Activated CD4-positive, alpha-beta T cell treated with anti-CD3 and anti-CD28 coated beads, Interleukin-2, amount 10 ng/mL, durations not matched to agents 24 days and 14 days (primary cell): ENCODE measurements at regions not wholly inside any gene's neighbourhood (a gene's known extent, or its start where the extent isn't known, plus 50 kb on each side); places are given as distances from the start of the nearest gene placed in this dataset.

Experiments used
- DNase-seq: peaks from one replicate; pipeline ENCODE4 v3.0.0; 2022
- H3K27ac Mint-ChIP-seq: one replicate; pipeline ENCODE4 v1.8.0; 2022; ENCODE audit warnings: mild to moderate bottlenecking, mixed read lengths
- H3K27me3 Mint-ChIP-seq: one replicate; pipeline ENCODE4 v1.8.0; 2022; ENCODE audit warnings: mixed read lengths
- H3K36me3 Mint-ChIP-seq: one replicate; pipeline ENCODE4 v1.8.0; 2022; ENCODE audit warnings: low read depth, mild to moderate bottlenecking, mixed read lengths
- H3K4me1 Mint-ChIP-seq: one replicate; pipeline ENCODE4 v1.8.0; 2021; ENCODE audit warnings: mixed read lengths
- H3K4me3 Mint-ChIP-seq: one replicate; pipeline ENCODE4 v1.8.0; 2022; ENCODE audit warnings: mild to moderate bottlenecking, moderate library complexity, mixed read lengths
- H3K9me3 Mint-ChIP-seq: one replicate; pipeline ENCODE4 v1.8.0; 2021; ENCODE audit warnings: mixed read lengths
- intact Hi-C: fragments of 100-400 bp; cut with micrococcal nuclease; formaldehyde crosslinking; loops from one replicate; pipeline ENCODE4 v1.15.1; 2023

DNA sequence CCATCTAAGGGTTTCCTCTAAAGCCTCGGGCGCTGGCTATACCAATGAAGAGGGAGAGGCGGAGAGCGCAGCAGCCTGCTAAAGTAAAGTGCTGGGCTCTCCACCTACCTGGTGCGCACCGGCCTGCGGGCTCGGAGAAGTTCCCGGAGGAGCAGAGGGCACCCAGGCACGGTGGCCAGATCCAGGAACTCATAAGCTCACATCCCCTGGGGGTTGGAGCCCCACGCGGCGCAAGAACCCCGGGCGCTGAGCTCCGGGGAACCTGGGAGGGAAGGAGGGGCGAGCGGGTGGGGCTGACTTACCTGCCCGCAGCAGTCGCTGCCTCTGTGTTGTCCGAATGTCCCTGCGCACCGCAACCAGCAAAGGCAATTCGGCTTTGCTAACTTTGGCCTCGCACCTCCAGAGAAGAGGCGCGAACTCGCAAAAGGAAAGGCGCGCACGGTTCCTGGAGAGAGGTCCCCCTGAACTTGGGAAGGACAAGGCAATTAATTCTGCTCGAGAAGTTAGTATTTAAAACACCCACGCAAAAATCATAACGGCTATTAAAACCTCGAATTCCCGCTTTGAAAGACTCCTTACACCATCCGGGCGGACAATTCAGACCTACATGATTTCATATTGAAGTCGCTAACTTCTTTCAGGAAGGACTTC is 127.6 kb upstream of the C11orf58 start:
- Mint-ChIP-seq H3K4me3 (no peak overlapping the region), H3K4me1 (peaks cover 24% of the 10 kb centered on the region), H3K27ac (no peak overlapping the region), H3K36me3 (peaks cover 6% of the 10 kb centered on the region), H3K9me3 (peaks cover 6% of the 10 kb centered on the region), H3K27me3 (peaks cover 53% of the 10 kb centered on the region)
- intact Hi-C loops, result loop anchor here (5.0 to 10.0 kb wide), 2 partner anchors 786 to 1111 kb away; no protein-coding TSS in a partner anchor
- DNase-seq, result no peak

DNA sequence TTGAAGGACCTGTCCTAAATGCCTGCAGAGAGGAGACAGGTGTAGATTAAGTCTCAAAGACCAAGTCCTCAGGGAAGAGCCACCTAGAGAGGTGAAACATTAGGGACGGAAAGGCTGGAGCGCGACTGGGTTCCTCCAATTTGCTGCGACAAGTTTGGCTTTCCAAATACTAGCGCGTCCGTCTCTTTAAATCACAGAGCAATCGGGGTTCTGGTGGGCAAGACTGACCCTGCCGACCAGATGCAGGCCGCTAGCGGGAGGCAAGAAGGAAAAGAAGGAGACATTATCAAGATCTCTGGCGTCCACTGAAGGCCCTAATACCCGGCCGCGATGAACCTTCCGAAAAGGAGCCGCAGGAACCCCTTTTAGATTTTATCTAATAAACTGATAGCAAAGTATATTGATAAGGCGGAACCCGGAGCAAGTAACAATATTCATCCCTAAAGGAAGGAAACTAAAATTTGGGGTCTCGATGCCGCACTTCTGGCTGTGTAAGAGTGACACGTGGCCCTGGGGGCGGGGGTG is 128.2 kb upstream of the C11orf58 start:
- H3K4me1 Mint-ChIP-seq, result peaks cover 26% of the 10 kb centered on the region
- peaks cover 6% of the 10 kb centered on the region for H3K9me3 Mint-ChIP-seq
- DNase-seq, result no peak

DNA sequence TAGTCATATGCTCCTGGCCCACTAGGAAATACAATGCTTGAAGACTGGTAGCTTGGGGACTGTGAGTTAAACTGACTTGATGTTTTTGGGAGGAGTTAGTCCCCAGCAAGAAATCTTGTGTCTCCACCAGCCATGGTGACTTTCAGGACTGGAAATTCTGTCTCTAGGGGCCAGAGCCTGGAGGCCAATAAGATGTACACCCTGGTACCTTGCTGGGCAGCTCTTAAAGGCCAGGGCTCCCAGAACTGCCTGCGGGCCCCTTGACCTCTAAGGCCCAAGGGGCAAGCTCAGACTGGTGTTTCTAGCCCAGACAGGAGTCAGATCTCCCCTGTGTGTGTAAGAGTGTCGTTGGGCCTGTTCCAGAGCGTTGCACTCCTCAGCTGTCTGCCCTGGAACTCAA is 128.7 kb upstream of the C11orf58 start:
- peaks cover 27% of the 10 kb centered on the region for H3K4me1 Mint-ChIP-seq
- intact Hi-C loops, result loop anchor here (5.0 to 10.0 kb wide), 3 partner anchors 785 to 1637 kb away; partner anchors contain the start of gene CALCA
- H3K36me3 Mint-ChIP-seq, result peaks cover 6% of the 10 kb centered on the region
- H3K9me3 Mint-ChIP-seq, result peaks cover 6% of the 10 kb centered on the region
- H3K27ac Mint-ChIP-seq, result no peak overlapping the region
- no peak overlapping the region for H3K4me3 Mint-ChIP-seq
- H3K27me3 Mint-ChIP-seq, result peaks cover 54% of the 10 kb centered on the region
- no peak for DNase-seq

More for the DNA sequence above, 128.2 kb upstream of the C11orf58 start:
- H3K27ac Mint-ChIP-seq, result no peak overlapping the region
- intact Hi-C loops, result loop anchor here (5.0 to 10.0 kb wide), 2 partner anchors 785 to 1112 kb away; no protein-coding TSS in a partner anchor
- peaks cover 56% of the 10 kb centered on the region for H3K27me3 Mint-ChIP-seq
- H3K36me3 Mint-ChIP-seq, result peaks cover 6% of the 10 kb centered on the region
- no peak overlapping the region for H3K4me3 Mint-ChIP-seq

DNA sequence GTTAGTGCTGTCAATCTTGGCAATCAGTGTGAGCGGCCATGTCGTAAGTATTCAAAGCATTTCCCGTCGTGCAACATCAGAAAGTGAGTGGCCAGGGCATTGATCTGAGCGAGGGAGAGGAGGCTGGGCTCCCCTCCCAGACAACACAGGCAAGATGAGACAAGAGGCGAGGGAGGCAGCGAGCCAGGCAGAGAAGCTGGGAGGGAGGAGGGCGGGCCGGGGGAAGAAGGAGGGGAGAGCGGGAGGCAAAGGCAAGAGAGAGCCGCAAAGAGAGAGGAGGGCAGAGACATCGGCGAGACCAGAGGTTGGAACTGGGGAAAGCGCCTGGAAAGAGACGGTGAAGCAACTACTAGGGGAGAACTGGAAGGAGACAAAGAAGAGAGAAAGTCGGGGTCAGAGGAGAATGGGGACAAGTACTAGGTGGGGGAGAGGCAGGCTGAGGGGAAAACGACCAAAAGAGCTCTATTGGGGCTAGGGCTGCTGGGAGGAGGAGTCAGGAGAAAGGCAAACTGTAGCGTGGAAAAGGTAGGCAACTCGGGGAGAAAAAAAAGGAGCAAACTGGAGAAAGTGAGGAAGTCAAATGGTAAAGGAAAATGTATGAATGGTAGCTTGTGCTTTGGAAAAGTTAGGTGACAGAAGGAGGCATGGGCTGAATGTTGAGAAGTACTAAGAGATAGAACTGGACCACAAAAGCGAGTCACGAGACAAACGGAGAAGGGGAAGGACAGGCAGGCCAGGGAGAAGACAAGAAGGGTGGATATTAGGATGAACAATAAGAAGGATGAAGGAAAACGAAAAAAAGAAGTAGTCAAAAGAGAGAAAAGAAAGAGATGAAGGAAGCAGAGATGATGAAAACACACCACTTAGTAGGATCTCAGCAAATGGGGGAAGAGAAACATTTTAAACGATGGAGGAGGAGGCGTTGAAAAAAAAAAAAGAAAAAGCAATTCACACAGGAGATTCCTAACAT is 130.5 kb upstream of the C11orf58 start:
- DNase-seq, result no peak
- intact Hi-C loops, result loop anchor here (5.0 kb wide), 1 partner anchor 1636 kb away; the partner anchor contains the start of gene CALCA
- H3K9me3 Mint-ChIP-seq, result peaks cover 6% of the 10 kb centered on the region
- H3K36me3 Mint-ChIP-seq, result peaks cover 8% of the 10 kb centered on the region
- H3K27me3 Mint-ChIP-seq, result peaks cover 57% of the 10 kb centered on the region
- H3K4me1 Mint-ChIP-seq, result peaks cover 16% of the 10 kb centered on the region
- no peak overlapping the region for H3K27ac Mint-ChIP-seq
- H3K4me3 Mint-ChIP-seq, result no peak overlapping the region

DNA sequence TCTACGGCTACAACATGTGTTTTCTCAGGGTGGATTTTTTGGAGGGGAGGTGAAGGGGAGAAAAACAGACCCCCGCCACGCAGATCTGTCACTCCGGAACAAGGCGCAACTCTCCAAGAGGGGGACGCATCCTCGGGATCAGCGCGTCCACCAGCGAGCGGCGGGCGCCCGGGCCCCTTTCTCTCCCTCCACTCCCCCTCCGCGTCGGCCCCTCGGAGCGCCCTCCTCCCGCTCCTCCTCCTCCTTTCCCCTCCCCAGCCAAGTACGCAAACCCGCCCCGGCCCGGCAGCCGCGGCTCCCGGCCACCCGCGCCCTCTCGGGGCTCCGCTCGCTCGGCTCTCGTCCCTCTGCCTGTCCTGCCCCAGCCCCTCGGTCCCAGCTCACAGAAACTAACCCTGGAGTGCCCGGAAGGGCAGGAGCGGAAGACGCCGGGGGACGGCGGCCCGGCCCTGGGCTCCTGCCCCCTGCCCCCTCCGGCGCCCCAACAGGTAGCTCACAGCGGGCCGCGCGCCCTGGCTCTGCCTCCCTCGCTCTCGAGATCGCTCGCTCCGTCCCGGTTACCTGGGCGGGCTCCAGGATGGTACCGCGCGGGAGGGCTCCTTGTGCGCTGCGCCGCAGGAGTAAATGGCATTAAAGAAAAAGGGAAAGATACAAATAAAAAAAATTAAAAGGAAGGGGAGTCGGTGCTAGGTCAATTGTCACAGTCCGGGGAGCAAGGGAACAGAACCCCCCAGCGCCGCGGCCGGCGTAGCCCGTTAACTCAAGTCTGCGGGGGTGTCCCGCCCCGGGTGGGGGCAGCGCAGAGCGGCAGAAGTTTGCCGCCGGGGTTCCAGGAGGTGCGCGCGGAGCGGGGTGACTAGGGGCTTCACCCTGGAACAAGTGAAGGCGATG is 131.4 kb upstream of the C11orf58 start:
- Mint-ChIP-seq H3K9me3 (peaks cover 6% of the 10 kb centered on the region), H3K27ac (peak overlapping the region; percentile 67), H3K4me3 (peak overlapping the region; percentile 74), H3K4me1 (peaks cover 12% of the 10 kb centered on the region), H3K27me3 (peaks cover 56% of the 10 kb centered on the region), H3K36me3 (peaks cover 8% of the 10 kb centered on the region)
- intact Hi-C loops, result loop anchor here (1.0 to 5.0 kb wide), 2 partner anchors 957 to 1635 kb away; partner anchors contain the start of gene CALCA
- DNase-seq, result peak; percentile 56

DNA sequence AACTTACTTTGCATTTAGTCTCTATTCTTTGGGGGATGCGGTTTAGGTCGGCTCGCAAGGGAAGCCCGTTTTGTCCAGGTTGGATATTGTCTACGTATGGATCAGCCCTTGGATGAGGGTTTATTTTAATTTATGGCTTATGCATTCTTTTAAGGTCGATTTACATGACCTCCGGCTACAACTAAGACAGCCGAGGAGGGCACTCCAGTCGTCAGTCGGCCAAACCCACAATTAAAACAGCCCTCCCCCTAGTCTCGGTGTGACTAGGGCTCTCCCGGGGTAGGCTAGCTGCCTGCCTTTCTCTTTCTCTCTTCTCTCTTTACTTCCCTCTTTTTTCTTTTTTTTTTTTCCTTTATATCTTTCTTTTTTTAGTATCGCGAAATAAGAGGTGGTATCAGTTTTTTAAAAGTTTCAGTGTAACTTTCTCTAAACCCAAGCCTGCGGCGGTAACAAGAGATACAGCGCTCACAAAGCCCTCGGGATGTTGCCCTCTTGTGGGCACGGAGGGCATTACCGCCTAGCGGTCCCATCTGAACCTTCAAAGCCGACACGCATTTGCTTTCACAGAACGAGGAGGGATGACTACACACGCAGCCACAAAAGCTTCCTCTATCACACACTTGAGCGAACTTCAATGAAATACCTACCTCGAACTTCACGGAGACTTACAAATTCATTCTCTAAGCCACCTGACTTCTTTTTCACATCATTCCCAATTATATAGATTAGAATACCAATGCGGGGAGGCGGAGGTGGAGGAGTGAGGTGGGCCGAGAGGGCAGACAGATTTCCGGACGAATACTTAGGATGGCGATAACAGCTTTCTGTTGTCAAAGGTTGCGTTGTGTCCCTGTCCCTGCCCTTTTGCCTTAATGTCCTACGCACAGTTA is 132.3 kb upstream of the C11orf58 start:
- H3K9me3 Mint-ChIP-seq, result peaks cover 6% of the 10 kb centered on the region
- peaks cover 49% of the 10 kb centered on the region for H3K27me3 Mint-ChIP-seq
- H3K36me3 Mint-ChIP-seq, result peaks cover 8% of the 10 kb centered on the region
- peaks cover 12% of the 10 kb centered on the region for H3K4me1 Mint-ChIP-seq
- peak overlapping the region; percentile 74 for H3K4me3 Mint-ChIP-seq
- intact Hi-C loops, result loop anchor here (1.0 to 5.0 kb wide), 2 partner anchors 956 to 1634 kb away; partner anchors contain the start of gene CALCA
- peak overlapping the region; percentile 67 for H3K27ac Mint-ChIP-seq
- peak; percentile 95 for DNase-seq

DNA sequence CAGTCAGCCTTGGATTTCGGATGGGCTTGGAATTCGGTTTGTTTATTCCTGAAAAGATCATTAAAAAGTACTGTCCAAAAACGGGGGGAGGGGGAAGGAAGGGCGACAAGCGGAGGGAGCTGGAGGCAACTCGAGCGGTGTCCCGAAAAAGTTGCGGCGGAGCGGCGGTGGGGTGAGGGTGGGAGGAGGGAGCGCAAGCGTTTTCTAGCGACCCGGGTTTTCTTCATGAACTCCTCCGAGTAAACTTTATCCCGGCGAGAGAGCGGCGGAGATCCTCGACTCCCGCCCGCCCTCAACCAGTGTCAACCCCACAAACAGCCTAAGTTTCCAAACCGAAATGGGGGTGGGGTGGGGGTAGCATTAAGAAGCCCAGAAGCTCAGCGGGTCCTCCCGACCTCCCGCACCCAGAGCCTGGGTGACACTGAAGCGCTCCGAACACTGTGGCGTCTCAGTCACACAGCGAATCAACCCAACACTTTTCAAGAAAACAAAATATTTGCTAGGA is 133.0 kb upstream of the C11orf58 start:
- Mint-ChIP-seq H3K9me3 (peaks cover 6% of the 10 kb centered on the region), H3K27ac (no peak overlapping the region), H3K4me3 (peak overlapping the region; percentile 23)

DNA sequence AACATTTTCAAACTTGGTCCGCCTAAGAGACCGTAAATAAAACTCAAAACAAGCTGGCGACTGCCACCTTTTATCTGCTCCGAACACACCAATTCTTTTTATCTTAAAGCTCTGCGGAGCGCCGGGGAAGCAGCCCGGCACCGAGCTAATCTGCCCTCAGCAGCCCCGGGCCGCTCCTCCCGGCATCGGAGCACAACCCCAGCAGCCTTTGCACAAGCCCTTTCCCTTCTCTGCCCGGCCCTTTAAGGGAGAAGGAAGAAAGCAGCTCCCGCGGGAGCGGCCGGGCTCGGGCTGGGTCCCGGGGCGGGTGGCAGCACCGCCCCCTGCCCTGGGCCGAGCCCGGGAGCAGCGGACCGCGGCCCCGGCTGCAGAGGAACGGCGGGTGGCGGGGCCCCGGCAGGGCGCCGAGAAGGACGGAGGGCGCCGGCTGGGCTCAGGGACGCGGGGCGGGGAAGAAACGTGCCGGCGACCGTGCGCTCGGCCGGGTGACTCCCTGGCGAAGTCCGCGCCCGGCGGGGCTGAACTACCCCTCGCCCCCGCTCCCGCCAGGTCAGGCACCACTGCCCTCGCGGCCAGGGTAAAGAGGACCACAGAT is 133.6 kb upstream of the C11orf58 start:
- intact Hi-C loops, result loop anchor here (1.0 to 5.0 kb wide), 2 partner anchors 8 to 1633 kb away; partner anchors contain the start of gene CALCA
- DNase-seq, result peak; percentile 63
- peaks cover 6% of the 10 kb centered on the region for H3K9me3 Mint-ChIP-seq
- peaks cover 52% of the 10 kb centered on the region for H3K27me3 Mint-ChIP-seq
- H3K36me3 Mint-ChIP-seq, result peaks cover 8% of the 10 kb centered on the region
- H3K27ac Mint-ChIP-seq, result peak overlapping the region; percentile 73
- H3K4me1 Mint-ChIP-seq, result peaks cover 12% of the 10 kb centered on the region
- H3K4me3 Mint-ChIP-seq, result peak overlapping the region; percentile 53

More for the DNA sequence above, 133.0 kb upstream of the C11orf58 start:
- peaks cover 12% of the 10 kb centered on the region for H3K4me1 Mint-ChIP-seq
- H3K36me3 Mint-ChIP-seq, result peaks cover 8% of the 10 kb centered on the region
- peak; percentile 57 for DNase-seq
- H3K27me3 Mint-ChIP-seq, result peaks cover 49% of the 10 kb centered on the region
- intact Hi-C loops, result loop anchor here (5.0 kb wide), 1 partner anchor 1633 kb away; the partner anchor contains the start of gene CALCA

DNA sequence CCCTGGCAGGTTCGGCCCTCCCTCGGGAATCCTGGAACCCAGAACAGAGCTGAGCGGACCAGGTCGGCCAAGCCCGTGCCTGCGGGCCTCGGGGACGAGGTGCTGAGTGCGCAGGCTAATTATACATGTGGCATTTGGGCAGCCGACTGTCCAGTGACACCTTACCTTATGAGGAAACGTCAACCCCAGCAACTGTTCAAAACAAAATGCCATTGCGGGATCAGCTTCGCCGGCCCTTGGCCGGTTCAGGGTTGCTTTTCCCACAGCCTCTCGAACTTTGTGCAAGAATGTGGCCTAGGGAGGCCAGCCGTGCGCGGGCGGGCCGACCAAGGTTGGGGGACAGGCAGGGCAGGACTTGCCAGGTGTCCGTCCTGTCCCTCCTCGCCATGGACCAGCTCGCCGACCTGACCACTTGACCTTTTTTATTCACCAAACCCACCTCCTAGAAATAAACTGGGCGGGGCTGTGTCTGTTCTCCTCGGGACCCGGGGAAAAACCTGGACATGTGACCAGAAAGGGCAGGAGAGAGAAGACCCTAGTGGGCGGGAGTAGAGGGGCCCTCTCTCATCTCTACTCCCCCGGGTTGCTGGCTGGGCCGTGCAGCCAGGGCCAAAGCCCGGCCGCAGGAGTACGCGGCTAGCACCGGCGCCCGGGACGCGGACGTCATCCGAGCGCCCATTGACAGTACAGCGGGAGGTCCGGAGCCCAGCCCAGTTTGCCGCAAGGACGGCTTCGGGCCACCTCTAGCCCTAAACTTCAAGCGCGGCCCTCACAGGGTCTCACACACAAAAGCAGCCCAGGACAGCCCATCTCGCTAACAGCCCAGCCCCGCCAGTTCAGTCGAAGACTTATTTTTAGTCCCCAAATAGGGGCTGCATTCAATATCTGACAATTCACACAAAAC is 134.3 kb upstream of the C11orf58 start:
- peaks cover 12% of the 10 kb centered on the region for H3K4me1 Mint-ChIP-seq
- H3K9me3 Mint-ChIP-seq, result peaks cover 6% of the 10 kb centered on the region
- peak overlapping the region; percentile 53 for H3K4me3 Mint-ChIP-seq
- H3K36me3 Mint-ChIP-seq, result peaks cover 8% of the 10 kb centered on the region
- peak overlapping the region; percentile 73 for H3K27ac Mint-ChIP-seq
- peaks cover 53% of the 10 kb centered on the region for H3K27me3 Mint-ChIP-seq
- no peak for DNase-seq
- intact Hi-C loops, result loop anchor here (1.0 kb wide), 1 partner anchor 9 kb away; no protein-coding TSS in a partner anchor

DNA sequence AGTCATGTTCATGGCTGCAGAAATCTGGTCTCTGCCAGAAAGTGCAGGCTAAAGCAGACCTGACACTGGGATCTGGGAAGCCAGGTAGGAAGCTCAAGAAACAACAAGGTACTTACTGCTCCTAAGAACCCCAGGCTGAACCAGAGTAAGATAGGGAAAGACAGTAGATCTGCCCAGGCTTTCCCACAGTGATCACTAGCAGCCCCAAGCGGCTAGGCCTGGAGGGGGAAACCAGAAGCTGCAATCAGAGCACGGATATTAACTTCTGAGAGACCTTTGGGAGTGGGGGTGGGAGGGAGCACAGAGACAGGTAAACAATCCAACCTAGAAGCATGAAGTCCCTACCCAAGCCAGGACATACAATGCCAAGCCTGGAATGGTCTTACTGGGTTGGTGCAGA is 135.2 kb upstream of the C11orf58 start:
- H3K36me3 Mint-ChIP-seq, result peaks cover 8% of the 10 kb centered on the region
- intact Hi-C loops, result no loop called here
- peaks cover 6% of the 10 kb centered on the region for H3K9me3 Mint-ChIP-seq
- no peak overlapping the region for H3K4me3 Mint-ChIP-seq
- peaks cover 12% of the 10 kb centered on the region for H3K4me1 Mint-ChIP-seq
- no peak overlapping the region for H3K27ac Mint-ChIP-seq
- no peak for DNase-seq
- H3K27me3 Mint-ChIP-seq, result peaks cover 55% of the 10 kb centered on the region

DNA sequence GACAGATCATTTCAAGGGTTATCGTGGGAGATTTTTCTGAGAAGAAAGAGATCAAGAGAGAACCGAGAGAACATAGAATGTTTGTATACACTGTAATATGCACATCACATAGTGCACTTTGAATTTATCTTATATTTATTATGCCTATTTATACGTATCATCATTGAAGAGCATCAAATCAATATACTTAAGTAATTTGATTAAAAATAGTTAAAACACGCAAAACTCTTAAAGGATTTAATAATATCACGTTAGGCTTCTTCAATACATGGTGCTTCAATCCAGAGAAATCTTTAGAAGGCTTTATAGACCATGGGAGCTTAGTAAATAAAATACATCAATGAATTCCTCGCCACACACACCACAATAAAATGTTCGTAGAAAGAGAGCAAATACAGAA is 139.5 kb upstream of the C11orf58 start:
- Mint-ChIP-seq H3K36me3 (no peaks in the 10 kb centered on the region), H3K4me3 (no peak overlapping the region), H3K27me3 (peaks cover 29% of the 10 kb centered on the region), H3K27ac (no peak overlapping the region), H3K4me1 (no peaks in the 10 kb centered on the region), H3K9me3 (no peaks in the 10 kb centered on the region)
- intact Hi-C loops, result no loop called here
- DNase-seq, result no peak
